Mammary epithelial cell (primary cell): ENCODE measurements at regions not wholly inside any gene's neighbourhood (a gene's known extent, or its start where the extent isn't known, plus 50 kb on each side); places are given as distances from the start of the nearest gene placed in this dataset.

Experiments
- EZH2 ChIP-seq: IDR thresholded peaks from 2 replicates; pipeline ENCODE4 v1.6.1; 2012; ENCODE audit warnings: low read length, inconsistent platforms, borderline replicate concordance
- TF ChIP-seq, protein P1 (sequence below), 2 donors: IDR thresholded peaks in 1 of 2; conservative IDR thresholded peaks in 1 of 2; 2 replicates each; pipeline ENCODE4 v1.5.1; 2011 to 2012; ENCODE audit warnings: inconsistent platforms in 2 of 2, low read length in 2 of 2, mild to moderate bottlenecking in 2 of 2, control low read depth in 1 of 2, low read depth in 1 of 2; ENCODE audit not compliant: insufficient read depth in 1 of 2; ENCODE audit errors: extremely low read depth in 1 of 2

DNA sequence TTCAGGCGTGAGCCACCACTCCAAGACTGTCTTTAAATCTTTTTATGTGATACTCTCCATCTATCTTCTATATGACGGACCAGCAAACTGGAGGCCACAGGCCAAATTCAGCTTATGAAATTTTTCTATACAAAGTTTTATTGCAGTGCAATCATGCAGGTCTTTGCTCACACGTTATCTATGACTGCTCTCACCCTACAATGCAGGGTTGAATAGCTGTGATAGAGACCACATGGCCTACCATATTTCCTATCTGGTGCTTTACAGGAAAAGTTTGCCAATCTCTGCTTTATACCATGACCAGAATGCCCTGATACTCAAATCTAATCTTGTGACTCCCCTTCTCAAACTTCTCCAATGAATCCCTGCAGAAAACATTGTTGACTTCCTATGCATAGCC is 89.5 kb upstream of the ACBD5 start:
- TF ChIP-seq, protein P1, sequence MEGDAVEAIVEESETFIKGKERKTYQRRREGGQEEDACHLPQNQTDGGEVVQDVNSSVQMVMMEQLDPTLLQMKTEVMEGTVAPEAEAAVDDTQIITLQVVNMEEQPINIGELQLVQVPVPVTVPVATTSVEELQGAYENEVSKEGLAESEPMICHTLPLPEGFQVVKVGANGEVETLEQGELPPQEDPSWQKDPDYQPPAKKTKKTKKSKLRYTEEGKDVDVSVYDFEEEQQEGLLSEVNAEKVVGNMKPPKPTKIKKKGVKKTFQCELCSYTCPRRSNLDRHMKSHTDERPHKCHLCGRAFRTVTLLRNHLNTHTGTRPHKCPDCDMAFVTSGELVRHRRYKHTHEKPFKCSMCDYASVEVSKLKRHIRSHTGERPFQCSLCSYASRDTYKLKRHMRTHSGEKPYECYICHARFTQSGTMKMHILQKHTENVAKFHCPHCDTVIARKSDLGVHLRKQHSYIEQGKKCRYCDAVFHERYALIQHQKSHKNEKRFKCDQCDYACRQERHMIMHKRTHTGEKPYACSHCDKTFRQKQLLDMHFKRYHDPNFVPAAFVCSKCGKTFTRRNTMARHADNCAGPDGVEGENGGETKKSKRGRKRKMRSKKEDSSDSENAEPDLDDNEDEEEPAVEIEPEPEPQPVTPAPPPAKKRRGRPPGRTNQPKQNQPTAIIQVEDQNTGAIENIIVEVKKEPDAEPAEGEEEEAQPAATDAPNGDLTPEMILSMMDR (conservative IDR thresholded peaks at IDR 0.05 in 1 of 2, IDR thresholded peaks at IDR 0.05 in 1 of 2; ENCODE audit: extremely low read depth in 1 of 2, insufficient read depth in 1 of 2, low read depth in 1 of 2, low read length in 2 of 2), result no peak
- TF ChIP-seq EZH2, result no peak
